K562 (cell line): ENCODE measurements at regions not wholly inside any gene's neighbourhood (a gene's known extent, or its start where the extent isn't known, plus 50 kb on each side); places are given as distances from the start of the nearest gene placed in this dataset.

Source experiments
- ATF3 ChIP-seq, 2 experiments: fragments of 450-650 bp in 1 of 2; sonication (generic) in 1 of 2; formaldehyde crosslinking in 1 of 2; IDR thresholded peaks in 1 of 2; conservative IDR thresholded peaks in 1 of 2; 2 replicates each; pipeline versions ENCODE4 v1.6.1 to v1.8.1; 2016 to 2023; ENCODE audit warnings: mild to moderate bottlenecking in 2 of 2, moderate library complexity in 2 of 2, inconsistent platforms in 1 of 2, missing genetic modification reagents in 1 of 2
- ATF4 ChIP-seq: fragments of 450-650 bp; formaldehyde crosslinking; IDR thresholded peaks from 2 replicates; pipeline ENCODE4 v1.4.0; 2022; ENCODE audit warnings: mild to moderate bottlenecking, moderate library complexity
- CEBPB ChIP-seq: fragments of 450-650 bp; IDR thresholded peaks from 2 replicates; pipeline ENCODE4 v1.6.1; 2016; ENCODE audit warnings: missing genetic modification characterization, missing compliant biosample characterization
- CEBPG ChIP-seq, 3 experiments: fragments of 200-800 bp in 1 of 3; sonication (Bioruptor generic) in 1 of 3; sonication (generic) in 1 of 3; formaldehyde crosslinking in 1 of 3; IDR thresholded peaks in 2 of 3; conservative IDR thresholded peaks in 1 of 3; 2 replicates each; pipeline versions ENCODE4 v1.6.1 to v1.8.0; 2016 to 2022; ENCODE audit warnings: missing compliant biosample characterization in 2 of 3, missing genetic modification characterization in 2 of 3, mild to moderate bottlenecking in 1 of 3, missing genetic modification reagents in 1 of 3
- CHCHD3 ChIP-seq: fragments of 250-450 bp; sonication (Bioruptor Pico); IDR thresholded peaks from 2 replicates; pipeline ENCODE4 v2.1.2; 2022; ENCODE audit warnings: mild to moderate bottlenecking
- CREB1 ChIP-seq, 2 experiments: sonication (generic) in 1 of 2; formaldehyde crosslinking in 1 of 2; IDR thresholded peaks; 2 replicates each; pipeline versions ENCODE4 v1.6.1 to v1.8.0; 2012 to 2022; ENCODE audit warnings: inconsistent platforms in 1 of 2, mild to moderate bottlenecking in 1 of 2, missing genetic modification reagents in 1 of 2, moderate library complexity in 1 of 2
- DMBX1 ChIP-seq: fragments of 250-450 bp; sonication (Bioruptor Pico); IDR thresholded peaks from 2 replicates; pipeline ENCODE4 v1.8.0; 2022; ENCODE audit warnings: inconsistent platforms, mild to moderate bottlenecking, moderate library complexity, borderline replicate concordance
- FOSL1 ChIP-seq: fragments of 200-800 bp; sonication (Bioruptor generic); conservative IDR thresholded peaks from 2 replicates; pipeline ENCODE4 v1.6.1; 2016; ENCODE audit warnings: missing genetic modification characterization, missing compliant biosample characterization
- FOXA3 ChIP-seq, 2 experiments: fragments of 450-650 bp in 1 of 2; sonication (generic) in 1 of 2; formaldehyde crosslinking; IDR thresholded peaks in 1 of 2; conservative IDR thresholded peaks in 1 of 2; 2 replicates each; pipeline versions ENCODE4 v1.4.0 to v1.8.0; 2020 to 2022; ENCODE audit warnings: mild to moderate bottlenecking in 2 of 2, missing genetic modification reagents in 1 of 2
- IRF9 ChIP-seq: fragments of 450-650 bp; IDR thresholded peaks from 2 replicates; pipeline ENCODE4 v1.6.1; 2016; ENCODE audit warnings: missing biosample characterization, missing genetic modification characterization
- LCOR ChIP-seq: sonication (generic); formaldehyde crosslinking; IDR thresholded peaks from 2 replicates; pipeline ENCODE4 v1.8.0; 2022; ENCODE audit warnings: mild to moderate bottlenecking, missing genetic modification reagents
- MBD2 ChIP-seq: sonication (generic); IDR thresholded peaks from 2 replicates; pipeline ENCODE4 v1.6.1; 2016; ENCODE audit warnings: low read depth, borderline replicate concordance
- PML ChIP-seq: IDR thresholded peaks from 2 replicates; pipeline ENCODE4 v1.6.1; 2012; ENCODE audit warnings: low read length, inconsistent platforms
- RAD21 ChIP-seq, 2 experiments: fragments of 250-450 bp in 1 of 2; fragments of 450-650 bp in 1 of 2; sonication (Bioruptor Pico) in 1 of 2; formaldehyde crosslinking in 1 of 2; IDR thresholded peaks in 1 of 2; conservative IDR thresholded peaks in 1 of 2; 2 replicates each; pipeline versions ENCODE4 v1.4.0 to v1.8.0; 2020 to 2022; ENCODE audit warnings: mild to moderate bottlenecking in 2 of 2, moderate library complexity in 1 of 2
- SOX6 ChIP-seq: fragments of 450-650 bp; IDR thresholded peaks from 2 replicates; pipeline ENCODE4 v1.6.1; 2014; ENCODE audit warnings: mild to moderate bottlenecking
- ZNF24 ChIP-seq: fragments of 450-650 bp; IDR thresholded peaks from 2 replicates; pipeline ENCODE4 v1.6.1; 2016
- ZNF592 ChIP-seq: fragments of 450-650 bp; IDR thresholded peaks from 2 replicates; pipeline ENCODE4 v1.6.1; 2017; ENCODE audit warnings: antibody characterized with exemption, mild to moderate bottlenecking
- ZSCAN32 ChIP-seq: fragments of 450-650 bp; formaldehyde crosslinking; IDR thresholded peaks from 2 replicates; pipeline ENCODE4 v1.4.0; 2020; ENCODE audit warnings: mild to moderate bottlenecking, moderate library complexity

DNA sequence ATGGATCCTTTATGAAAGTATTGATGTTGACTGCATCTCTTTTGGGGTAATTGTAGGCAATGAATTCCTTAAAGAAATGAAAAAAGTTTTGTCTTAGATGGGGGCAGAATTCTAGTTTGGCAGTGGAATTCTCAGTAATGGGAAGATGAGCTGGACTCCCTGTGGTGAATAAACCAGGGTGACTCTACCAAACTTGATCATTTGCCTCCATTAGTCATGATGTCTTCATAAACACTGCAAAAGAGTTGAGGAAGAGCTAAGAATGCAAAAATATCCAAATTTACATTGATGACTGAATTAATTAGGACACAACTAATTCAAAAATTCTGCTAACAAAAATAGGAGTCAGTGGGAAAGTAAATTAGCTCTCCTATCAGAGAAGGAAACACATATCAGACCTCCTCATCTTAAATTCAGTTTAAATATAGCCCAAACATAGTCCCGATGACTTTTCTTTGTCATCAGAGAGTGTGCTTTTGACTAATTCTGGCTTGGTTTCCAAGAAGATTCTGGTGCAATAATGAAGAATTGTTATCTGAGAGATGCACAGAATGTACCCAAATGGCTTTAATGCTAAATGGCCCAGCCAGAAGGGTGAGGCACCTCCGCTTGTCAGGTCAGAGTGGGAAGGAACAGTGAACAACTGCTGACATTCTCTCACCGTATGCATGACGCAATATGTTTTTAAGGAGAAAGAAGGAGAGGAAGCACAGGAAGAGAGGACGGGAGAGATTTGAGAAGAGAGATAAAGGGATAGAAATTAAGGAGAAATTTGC, 525.1 kb downstream of the LMO4 start (continued):
- TF ChIP-seq ATF4 (CRISPR knock-in tag) (peak; percentile 88), FOSL1 (0 out of 2 replicates have a peak, but pooled peaks have one; percentile 38), ZNF24 (no peak), ZSCAN32 (peak; percentile 85), SOX6 (peak; percentile 39; the same call in 1 of the 2 replicates), MBD2 (no peak), CEBPB (tag) (peak; percentile 87), CHCHD3 (CRISPR knock-in tag) (no peak), LCOR (CRISPR knock-in tag) (no peak), DMBX1 (peak; percentile 32; the same call in 1 of the 2 replicates), ATF3 (IDR thresholded peaks at IDR 0.05) (peak; percentile 84), ATF3 (CRISPR knock-in tag; conservative IDR thresholded peaks at IDR 0.05) (no peak), RAD21 (CRISPR knock-in tag; conservative IDR thresholded peaks at IDR 0.05 in 1 of 2, IDR thresholded peaks at IDR 0.05 in 1 of 2) (no peak), ZNF592 (no peak), FOXA3 (CRISPR knock-in tag; conservative IDR thresholded peaks at IDR 0.05 in 1 of 2, IDR thresholded peaks at IDR 0.05 in 1 of 2) (no peak), PML (no peak), IRF9 (tag) (0 out of 2 replicates have a peak, but pooled peaks have one; percentile 52), CREB1 (IDR thresholded peaks at IDR 0.05) (no peak), CREB1 (CRISPR knock-in tag; IDR thresholded peaks at IDR 0.05) (no peak), CEBPG (CRISPR knock-in tag; IDR thresholded peaks at IDR 0.05) (no peak), CEBPG (tag; conservative IDR thresholded peaks at IDR 0.05 in 1 of 2, IDR thresholded peaks at IDR 0.05 in 1 of 2) (peak; percentile 79 to 86)
